Fibroblast of pulmonary artery (primary cell): ENCODE measurements at regions not wholly inside any gene's neighbourhood (a gene's known extent, or its start where the extent isn't known, plus 50 kb on each side); places are given as distances from the start of the nearest gene placed in this dataset.

ENCODE experiments used
- DNase-seq: peaks from one replicate; pipeline ENCODE4 v3.0.0-alpha.2; 2010; ENCODE audit warnings: low read depth
- H3K4me3 ChIP-seq: replicated peaks from 2 replicates; pipeline ENCODE4 v1.5.1; 2011; ENCODE audit warnings: low read depth, mild to moderate bottlenecking, control low read depth, low read length, moderate library complexity
- TF ChIP-seq, protein P1 (sequence below): IDR thresholded peaks from 2 replicates; pipeline ENCODE4 v1.5.1; 2011; ENCODE audit warnings: mild to moderate bottlenecking, control low read depth, low read length, inconsistent platforms; ENCODE audit errors: missing control alignments

DNA sequence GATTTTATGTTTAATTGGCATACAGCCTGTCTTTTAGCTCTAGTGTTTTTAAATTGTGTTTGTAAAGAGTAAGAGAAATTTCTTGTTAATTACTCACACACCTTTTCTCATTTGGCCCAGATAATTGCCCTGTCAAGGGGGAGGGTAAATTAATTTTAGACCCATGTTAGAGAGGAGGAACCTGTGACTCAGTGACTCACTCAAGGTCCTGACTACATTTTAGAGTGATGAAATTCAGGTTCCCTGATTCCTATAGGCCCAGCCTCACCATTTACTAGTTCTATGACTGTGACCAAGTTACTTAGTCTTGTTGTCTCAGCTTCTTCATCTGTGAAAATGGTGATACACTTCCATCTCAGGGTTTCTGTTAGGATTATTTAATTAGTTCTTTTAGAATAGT lies 125.2 kb upstream of the DPH6 start:
- TF ChIP-seq, protein P1, sequence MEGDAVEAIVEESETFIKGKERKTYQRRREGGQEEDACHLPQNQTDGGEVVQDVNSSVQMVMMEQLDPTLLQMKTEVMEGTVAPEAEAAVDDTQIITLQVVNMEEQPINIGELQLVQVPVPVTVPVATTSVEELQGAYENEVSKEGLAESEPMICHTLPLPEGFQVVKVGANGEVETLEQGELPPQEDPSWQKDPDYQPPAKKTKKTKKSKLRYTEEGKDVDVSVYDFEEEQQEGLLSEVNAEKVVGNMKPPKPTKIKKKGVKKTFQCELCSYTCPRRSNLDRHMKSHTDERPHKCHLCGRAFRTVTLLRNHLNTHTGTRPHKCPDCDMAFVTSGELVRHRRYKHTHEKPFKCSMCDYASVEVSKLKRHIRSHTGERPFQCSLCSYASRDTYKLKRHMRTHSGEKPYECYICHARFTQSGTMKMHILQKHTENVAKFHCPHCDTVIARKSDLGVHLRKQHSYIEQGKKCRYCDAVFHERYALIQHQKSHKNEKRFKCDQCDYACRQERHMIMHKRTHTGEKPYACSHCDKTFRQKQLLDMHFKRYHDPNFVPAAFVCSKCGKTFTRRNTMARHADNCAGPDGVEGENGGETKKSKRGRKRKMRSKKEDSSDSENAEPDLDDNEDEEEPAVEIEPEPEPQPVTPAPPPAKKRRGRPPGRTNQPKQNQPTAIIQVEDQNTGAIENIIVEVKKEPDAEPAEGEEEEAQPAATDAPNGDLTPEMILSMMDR = no peak
- H3K4me3 ChIP-seq = no peak overlapping the region
- DNase-seq = no peak

DNA sequence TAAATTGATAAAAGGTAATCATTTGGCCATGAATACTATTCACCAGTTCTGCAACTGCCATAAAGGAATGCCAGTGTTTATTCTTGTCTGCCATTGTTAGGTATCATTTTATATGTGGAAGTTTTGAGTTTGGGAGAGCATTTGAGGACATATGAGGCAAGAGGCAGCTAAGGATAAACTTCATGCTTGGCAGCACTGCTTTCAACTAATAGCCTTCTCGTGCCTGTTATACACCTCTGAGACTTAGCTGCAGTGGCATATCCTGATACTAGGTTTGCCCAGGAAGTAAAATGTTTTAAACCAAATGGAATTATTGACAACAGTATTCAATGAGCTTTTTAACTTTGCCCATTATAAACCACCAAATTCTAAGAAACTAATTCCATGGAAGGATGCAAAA lies 126.0 kb upstream of the DPH6 start:
- H3K4me3 ChIP-seq = no peak overlapping the region
- DNase-seq = no peak
- TF ChIP-seq, protein P1 = no peak

DNA sequence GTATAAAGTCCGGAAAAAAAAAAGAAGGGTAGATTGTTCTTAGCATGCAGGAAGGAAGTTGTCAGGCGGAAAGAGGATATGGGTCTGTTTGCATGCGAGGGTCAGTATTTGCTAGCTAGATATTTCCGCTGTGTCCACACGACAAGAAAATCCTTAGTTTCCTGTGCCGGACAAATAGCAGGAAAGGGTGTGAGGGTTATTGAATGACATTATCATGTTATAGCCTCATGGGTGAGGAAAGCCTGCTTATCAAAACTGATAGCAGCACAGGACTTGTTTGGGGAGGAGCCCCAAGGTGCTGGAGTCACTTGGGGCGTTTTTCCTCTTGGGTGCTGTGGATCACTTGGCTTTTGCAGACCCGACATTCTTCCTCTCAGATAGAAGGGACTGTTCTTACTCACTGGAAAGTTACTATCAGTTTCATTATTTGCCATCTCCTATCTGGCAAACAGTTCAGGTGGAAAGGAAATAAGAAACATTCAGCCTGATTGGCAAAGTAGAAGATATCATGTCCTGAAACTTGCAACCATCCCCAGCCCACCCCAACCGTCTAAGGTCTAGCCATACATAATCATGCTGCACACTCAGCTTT lies 127.2 kb upstream of the DPH6 start:
- H3K4me3 ChIP-seq = no peak overlapping the region
- DNase-seq = peak; percentile 52
- TF ChIP-seq, protein P1 = no peak

DNA sequence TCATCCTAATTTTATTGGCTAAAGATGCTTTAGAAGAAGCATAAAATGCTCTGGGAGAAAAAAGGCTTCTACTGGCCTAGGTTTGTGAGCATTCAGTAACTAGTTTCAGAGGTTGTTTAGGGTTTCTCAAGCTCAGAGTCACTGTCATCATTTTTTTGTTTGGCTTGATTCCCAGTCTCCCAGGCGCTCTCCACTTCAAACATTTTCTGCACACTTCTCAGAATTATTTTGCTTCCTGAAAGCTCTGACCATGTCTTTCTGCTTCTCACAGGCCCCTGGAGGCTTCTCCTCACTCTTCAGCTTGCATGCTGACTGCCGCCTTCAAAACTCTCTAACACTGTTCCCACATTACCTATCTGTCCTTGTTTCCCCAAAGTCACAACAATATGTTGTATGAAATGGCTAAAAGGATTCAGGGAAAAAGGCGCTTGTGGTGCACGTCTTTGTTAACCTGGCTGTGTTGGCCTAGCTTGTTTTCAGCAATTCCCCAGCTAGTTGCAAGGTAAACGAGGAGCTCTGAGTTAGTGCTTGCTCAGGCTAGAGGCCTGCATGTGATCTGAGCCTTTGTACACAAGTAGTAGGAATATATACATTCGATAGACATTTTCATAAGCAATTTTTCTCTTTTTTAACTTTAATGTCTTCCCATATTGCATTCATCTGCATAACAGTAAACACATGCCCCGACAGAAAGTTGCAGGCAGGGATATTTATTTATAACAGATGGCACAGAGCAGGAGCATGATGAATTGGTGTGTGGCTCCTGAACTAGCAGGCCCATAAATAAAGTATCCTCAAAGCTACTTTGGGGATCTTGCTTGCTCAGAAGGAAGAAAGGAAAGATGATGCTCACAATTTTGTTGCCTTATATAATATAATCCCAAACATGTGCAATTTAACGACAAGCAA lies 129.2 kb upstream of the DPH6 start:
- TF ChIP-seq, protein P1 = no peak
- peak; percentile 80 for DNase-seq
- no peak overlapping the region for H3K4me3 ChIP-seq

DNA sequence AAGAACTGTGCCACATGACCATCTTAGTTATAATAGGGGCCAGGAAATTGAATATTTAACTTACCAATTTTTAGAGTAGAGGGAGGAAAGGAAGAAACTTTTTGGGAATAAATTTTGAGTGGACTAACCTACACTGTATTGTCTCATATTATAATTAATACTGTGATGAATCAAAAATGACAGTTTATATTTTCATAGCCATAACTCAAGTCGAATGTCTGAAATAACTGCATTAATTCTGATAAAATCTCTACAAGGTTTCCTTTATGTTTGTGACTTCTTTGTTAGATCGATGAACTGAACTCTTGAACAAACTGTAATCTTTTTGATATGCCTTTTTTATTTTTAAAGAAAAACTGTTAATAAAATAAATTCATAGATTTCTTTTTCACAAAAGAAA lies 132.8 kb upstream of the DPH6 start:
- H3K4me3 ChIP-seq = no peak overlapping the region
- TF ChIP-seq, protein P1 = no peak
- no peak for DNase-seq

DNA sequence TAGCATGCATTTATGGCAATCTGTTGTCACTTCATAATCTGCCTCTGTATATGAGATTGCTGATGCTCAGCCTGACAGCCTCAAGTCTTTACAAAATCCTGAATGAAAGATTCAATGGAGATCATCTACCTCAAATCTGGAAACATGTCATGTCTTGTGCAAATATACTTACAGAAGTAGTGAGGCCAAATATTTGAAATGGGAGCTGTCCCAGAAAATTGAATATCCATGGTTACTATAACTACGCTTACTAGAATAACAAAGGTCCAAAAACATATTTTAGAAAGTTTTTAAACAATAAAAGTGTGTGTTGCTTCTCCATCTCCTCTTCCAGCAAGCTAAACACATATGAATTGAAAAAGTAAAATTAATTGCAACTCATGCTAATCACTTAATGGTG lies 133.2 kb upstream of the DPH6 start:
- DNase-seq = no peak
- TF ChIP-seq, protein P1 = no peak
- H3K4me3 ChIP-seq = no peak overlapping the region
